Breast epithelium (tissue), 3 donors: ENCODE measurements at regions not wholly inside any gene's neighbourhood (a gene's known extent, or its start where the extent isn't known, plus 50 kb on each side); places are given as distances from the start of the nearest gene placed in this dataset.

ENCODE experiments used
- POLR2A ChIP-seq: fragments of 450-650 bp; IDR thresholded peaks from one replicate; pipeline ENCODE4 v1.6.1; 2016; ENCODE audit warnings: antibody characterized with exemption, mild to moderate bottlenecking, moderate library complexity
- POLR2AphosphoS5 ChIP-seq, 3 donors: sonication (generic); formaldehyde crosslinking; IDR thresholded peaks; one replicate each; pipeline ENCODE4 v1.6.1; 2017; ENCODE audit warnings: antibody characterized with exemption in 3 of 3
- TF ChIP-seq, protein P1 (sequence below), 3 donors: fragments of 450-650 bp; IDR thresholded peaks; one replicate each; pipeline ENCODE4 v1.5.1; 2016 to 2017; ENCODE audit warnings: antibody characterized with exemption in 3 of 3, mild to moderate bottlenecking in 3 of 3, moderate library complexity in 3 of 3

DNA sequence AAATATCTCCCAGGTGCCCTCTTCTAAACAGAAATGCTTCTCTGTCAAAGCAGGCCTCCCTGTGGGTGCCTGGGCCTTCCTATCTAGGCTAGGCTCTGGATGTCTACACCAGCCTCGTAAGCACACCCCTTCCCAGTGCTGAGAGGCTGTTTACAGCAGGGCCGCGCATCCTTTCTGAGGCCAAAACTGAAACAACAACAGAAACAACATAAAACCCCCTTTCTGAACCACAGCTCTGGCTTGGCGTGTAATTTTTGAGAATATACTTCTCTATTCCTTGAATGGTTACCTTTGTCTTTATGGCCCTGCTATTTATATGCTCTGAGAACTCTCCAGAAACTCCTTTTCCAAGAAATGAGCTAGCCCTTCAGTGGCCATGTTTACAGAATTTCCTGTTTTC is 118.4 kb downstream of the BCL2L11 start:
- TF ChIP-seq, protein P1, sequence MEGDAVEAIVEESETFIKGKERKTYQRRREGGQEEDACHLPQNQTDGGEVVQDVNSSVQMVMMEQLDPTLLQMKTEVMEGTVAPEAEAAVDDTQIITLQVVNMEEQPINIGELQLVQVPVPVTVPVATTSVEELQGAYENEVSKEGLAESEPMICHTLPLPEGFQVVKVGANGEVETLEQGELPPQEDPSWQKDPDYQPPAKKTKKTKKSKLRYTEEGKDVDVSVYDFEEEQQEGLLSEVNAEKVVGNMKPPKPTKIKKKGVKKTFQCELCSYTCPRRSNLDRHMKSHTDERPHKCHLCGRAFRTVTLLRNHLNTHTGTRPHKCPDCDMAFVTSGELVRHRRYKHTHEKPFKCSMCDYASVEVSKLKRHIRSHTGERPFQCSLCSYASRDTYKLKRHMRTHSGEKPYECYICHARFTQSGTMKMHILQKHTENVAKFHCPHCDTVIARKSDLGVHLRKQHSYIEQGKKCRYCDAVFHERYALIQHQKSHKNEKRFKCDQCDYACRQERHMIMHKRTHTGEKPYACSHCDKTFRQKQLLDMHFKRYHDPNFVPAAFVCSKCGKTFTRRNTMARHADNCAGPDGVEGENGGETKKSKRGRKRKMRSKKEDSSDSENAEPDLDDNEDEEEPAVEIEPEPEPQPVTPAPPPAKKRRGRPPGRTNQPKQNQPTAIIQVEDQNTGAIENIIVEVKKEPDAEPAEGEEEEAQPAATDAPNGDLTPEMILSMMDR (IDR thresholded peaks at IDR 0.05) = no peak
- no peak for TF ChIP-seq POLR2A
- no peak for TF ChIP-seq POLR2AphosphoS5 (IDR thresholded peaks at IDR 0.05)
